GM19035 (cell line): ENCODE measurements at regions not wholly inside any gene's neighbourhood (a gene's known extent, or its start where the extent isn't known, plus 50 kb on each side); places are given as distances from the start of the nearest gene placed in this dataset.

Experiments
- ATAC-seq: cut with Tn5 transposase; IDR thresholded peaks from one replicate; pipeline ENCODE4 v1.9.1; 2021; ENCODE audit not compliant: unreplicated experiment

DNA sequence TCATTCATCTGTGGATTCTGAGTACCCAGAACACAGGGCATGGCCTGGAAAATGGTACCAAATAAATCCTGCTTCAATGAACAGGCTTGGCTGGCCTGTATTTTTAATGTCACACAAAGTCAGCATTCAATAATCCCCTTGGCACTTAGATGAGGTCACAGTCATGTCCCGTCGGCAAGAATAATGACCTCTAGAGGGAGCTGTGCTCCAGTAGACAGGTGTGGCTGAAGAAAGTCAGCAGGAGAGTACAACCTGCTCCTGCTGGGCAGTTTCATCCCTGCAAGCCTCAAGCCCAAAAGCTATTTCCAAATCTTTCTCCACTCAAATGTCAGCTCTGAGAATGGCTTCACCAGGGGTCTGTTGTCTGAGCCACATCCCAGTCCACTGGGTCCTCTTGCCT lies 404.0 kb upstream of the F9 start:
- peak; percentile 62 for ATAC-seq

DNA sequence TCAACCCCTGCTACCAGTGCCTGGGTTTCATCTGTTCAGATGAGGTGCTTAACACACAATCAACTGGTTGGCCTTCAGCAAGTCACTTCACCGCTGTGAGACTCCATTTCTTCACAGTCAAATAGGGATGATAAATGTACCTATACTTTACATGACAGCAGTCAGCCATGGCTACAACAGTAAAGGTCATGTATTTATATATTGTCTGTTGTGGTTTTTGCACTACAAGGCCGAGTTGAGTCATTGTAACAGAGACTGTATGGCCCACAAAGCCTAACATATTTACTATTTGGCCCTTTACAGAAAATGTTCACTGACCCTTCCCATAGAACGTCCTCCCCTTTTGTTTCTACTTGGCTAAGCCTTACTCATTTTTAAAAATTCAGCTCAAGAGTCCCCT lies 404.6 kb upstream of the F9 start:
- no peak for ATAC-seq

DNA sequence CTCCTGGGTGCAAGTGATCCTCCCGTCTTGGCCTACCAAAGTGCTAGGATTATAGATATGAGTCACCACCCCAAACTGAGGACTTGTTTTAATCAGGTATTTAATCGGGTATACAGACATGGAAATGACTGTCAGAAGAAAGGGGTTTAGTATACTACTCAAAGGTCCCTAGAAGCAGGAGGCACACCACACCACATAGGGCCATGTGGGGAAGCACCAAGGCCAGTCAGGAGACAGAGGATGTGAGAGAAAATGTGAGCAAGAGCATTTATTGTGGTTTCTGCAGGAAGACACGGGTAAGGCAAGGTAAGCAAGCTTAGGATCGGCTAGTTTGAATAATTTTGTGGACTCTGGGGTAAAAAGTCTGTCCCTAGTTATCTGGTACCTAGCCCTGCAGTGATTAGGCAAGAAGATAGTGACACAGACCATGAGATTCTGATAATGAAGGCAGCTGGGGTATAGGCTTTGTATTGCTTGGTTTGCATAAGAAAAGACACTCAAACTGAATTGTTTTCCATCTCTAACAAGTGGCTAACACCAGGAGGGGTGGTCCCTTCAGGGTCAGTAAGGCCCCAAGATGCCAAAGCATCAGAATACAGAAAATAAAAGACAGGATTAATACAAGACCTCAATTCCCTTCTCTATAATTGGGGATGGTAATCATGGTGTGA lies 408.8 kb upstream of the F9 start:
- ATAC-seq: no peak

DNA sequence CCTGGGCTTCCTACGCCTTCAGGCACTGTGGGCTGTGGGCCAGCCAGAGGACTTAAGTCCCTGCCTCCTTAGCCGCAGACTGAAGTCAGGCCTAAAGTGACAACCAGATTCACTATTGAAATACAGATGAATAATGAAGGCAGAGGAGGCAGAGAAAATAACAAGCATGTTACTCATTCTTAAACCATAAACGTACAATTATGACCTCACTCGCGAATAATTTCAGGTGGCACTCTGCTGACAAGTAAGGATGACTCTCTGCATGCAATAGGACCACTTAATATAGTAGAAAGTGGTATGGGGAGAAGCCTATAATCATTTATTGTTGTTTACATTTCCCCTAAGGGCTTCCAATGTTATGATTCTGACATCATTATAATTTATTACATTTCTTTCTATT lies 409.2 kb upstream of the FGF13 start:
- no peak for ATAC-seq

DNA sequence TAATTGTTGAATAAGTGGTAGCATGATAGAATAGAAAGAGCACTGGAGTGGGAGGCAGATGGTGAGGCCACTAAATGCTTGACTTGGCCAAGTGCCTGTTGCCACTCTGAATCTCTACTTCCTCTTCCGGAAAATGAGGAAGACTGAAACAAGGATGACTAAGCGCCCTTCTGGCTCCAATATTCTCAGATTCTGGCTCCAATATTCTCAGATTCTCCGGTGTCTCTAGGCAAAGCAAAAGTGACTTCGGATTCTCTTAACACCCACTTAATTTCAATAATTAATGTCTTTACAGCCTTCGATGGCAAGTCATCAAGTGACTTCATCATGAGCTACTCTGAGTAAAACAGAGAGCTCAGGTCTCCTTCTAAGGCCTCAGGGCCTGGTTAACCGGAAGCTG lies 402.2 kb upstream of the FGF13 start:
- no peak for ATAC-seq

DNA sequence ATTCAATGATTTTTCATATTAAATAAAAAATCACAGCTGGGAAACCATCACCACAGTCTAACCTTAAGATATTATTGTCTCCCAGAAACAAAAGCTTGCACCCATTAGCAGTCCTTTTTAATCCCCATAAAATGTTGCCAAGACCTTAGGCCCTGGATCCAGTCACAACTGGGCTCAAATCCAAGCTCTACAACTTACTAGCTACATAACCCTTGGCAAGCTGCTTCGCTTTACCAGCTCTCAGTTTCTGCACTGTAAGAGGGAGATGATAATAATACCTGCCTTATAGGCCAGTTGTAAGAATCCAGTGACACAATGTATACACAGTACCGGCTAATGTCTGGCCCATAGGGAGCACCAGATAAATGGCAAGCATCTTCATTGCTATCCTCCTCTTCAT lies 400.9 kb upstream of the FGF13 start:
- ATAC-seq: no peak

DNA sequence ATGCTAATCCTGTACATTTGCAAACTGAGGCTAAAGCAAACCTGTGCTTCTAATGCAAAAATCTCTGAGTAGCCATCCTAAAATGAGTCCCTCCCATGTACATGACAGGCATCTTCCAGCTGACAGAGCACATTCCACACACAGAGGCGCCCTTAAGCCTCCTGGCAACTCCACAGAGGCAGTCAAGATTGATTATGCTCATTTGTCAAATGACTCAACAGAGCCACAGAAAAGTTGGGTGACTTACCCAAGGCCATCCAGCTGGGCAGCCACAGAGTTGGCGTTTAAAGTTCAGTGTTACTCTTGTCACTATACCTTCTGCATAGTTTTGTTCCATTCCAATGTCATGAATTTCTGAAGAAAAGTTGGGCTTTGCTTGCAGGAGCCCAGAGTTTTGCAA lies 394.6 kb upstream of the FGF13 start:
- no peak for ATAC-seq

DNA sequence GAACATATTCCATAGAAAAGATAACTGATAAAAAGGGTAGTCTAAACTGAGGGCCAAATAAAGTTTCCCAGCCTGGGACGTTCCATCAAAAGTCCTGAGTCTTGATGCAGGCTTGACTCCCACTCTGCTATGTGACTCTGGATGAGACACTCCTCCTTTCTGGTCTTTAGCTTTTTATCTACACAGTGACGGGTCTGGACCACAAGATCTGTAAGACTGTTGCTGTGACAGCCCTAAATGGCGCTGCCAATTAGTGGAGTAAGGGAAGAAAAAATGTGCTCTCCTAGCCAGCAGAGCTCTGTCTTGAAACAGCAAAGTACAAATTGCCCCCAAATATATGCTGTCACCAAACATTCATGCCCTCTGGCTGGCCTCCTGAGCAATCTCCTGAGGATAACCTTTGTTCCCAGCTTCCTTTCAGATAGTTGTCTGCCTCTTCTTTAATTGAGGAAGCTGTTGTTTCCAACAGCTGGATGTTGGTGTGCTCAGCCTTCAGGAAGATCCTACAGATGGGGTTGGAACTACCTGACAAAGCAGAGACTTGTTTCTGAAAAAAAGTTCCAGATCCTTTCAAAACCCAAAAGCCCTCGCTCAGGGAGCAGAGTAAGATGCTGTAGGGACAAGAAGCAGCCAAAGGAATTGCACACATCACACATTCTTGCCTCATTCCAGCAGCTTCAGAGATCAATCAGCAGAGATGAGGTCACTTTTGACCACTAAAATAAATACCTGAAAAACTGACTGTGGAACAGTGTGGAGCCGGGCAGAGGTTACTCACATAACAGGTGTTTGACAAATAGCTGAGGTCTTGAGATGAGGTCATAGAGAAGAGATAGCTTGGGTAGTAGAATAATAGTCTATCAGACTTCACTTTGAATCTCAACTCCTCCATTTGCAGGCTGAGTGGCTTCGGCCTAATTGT lies 383.4 kb upstream of the FGF13 start:
- ATAC-seq: no peak

DNA sequence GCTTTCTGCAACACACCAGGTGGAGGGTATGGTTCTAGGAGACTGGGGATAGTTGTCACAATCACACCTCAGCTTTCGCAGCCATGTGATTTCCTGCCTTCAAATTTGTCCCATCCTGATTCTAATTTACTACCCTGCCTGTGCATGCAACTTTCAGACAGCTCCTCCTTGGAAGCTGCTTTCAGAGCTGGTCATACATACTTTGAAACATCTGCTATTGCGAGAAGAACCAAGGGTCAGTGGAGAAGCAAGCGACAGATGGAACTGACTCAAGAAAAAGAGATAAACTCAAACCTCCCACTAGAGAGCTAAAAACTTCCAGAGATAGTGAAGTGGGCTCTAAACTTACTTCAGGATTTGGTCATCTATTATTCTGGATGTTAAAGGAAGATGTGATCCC lies 381.7 kb upstream of the FGF13 start:
- no peak for ATAC-seq

DNA sequence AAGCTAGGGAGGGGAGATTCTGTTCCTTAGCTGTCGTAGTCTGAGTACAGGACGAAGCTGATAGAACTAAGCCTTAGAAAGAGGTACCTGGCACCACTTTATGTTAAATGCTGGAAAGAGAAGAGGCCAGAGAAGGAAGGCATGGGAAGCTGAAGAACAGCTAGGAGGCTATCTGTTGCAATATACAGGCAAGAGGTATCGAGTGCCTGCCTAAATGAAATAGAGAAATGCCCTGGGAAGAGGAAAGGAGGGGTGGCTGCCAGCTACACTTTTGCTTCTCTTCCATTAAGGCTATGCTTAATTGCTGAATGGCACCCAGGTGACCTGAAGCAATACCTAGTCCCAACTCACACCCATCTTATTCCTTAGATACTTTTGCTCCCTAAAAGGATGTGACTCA lies 380.4 kb upstream of the FGF13 start:
- ATAC-seq: no peak

DNA sequence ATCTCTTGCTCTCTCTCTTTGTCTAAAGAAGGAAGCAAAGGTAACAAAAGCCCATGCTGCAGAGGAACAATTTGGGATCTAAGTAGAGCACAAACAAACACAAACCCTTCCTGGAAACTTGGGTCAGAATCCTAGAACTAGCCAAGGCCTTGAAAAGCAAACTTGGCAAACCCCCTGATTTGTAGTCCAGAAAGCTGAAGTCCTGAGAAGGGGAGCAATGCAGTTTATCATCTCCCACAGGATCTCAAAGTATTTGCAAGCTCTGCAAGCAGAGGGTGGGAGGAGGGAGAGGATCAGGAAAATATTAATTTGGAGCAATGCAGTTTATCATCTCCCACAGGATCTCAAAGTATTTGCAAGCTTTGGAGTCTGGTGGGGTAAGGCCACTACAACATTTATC lies 379.5 kb upstream of the FGF13 start:
- ATAC-seq: no peak

DNA sequence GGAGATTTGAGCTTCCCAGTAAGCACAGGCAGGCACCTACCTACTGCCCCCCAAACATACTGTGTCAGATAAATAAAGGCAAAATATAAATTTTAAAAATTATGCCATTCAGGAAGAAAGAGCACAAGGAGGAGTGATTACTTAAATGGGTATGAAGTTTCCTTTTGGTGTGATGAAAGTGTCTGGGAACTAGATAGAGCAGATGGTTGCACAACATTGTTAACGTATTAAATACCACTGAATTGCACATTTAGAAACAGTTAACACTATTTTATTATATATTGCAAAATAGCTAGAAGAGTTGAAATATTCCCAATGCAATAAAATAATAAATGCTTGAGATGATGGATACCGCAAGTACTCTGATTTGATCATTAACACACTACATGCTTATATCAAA lies 374.7 kb upstream of the FGF13 start:
- ATAC-seq: no peak

DNA sequence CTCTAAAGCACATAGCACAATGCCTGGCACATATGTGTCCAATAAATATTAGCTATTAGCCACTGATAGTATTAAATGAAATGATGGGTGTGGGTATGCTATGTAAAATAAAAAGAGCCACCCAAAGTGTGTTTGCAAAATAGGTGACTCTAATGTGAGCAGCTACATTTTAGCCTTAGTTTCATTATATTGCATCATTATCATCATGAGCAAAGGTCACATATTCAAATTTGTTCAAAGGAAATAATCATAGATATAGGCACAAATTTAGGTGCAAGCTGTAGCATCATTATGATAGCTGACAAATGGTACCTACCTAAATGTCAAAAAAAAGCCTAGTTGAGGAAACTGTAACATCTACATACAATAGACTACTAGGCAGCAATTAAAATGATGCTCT lies 373.9 kb upstream of the FGF13 start:
- no peak for ATAC-seq

DNA sequence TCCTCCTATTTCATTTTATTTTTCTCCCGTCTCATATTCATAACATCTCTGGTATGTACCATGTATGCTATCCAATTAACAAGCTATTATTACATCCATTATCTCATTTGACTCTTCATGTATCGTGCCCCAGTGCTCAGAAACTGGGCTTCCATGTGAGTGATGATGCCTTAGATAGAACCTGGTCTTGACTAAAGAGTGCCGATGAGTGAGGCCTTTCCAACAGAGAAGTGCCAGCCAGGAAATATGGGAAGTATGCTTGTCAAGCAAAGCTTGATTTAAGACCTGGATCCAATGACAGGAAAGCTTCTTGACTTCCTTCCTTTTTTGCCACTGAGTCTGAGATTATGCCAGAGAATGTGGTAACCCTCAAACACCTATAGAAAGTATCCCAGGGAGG lies 371.7 kb upstream of the FGF13 start:
- ATAC-seq: no peak

DNA sequence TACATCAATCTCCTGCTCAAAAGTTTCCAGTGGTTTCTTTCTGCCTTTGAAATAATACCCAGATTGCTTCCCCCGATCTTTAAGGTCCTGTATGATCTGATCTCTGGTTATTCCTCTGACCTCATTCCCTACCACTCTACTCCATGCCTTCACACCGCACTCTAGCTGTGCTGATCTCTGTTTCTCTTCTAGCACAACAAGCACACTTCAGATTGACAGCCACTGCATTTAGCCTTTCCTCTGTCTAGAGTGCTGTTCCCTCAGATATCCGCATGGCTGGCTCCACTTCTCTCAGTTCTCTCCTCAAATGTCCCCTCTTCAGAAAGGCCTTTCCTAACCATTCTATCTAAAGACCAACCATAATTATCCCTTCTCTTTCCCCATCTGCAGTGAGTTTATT lies 370.4 kb upstream of the FGF13 start:
- ATAC-seq: no peak

DNA sequence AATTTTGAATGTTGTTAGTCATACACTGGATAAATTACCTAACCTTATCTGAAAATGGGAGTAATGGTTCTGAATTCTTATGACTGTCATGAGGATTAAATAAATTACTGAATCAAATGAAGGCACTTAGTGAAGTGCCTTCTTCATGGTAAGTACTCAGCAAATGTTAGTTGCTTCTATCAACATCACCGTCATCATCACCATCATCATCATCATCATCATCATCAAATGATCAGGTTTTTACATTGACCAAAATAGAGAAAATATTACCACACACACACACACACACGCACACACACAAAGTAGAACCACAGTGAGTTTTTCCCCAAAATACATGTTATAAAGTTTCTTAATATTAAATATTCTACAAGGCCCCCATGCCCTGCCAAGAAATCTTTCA lies 368.3 kb upstream of the FGF13 start:
- no peak for ATAC-seq

DNA sequence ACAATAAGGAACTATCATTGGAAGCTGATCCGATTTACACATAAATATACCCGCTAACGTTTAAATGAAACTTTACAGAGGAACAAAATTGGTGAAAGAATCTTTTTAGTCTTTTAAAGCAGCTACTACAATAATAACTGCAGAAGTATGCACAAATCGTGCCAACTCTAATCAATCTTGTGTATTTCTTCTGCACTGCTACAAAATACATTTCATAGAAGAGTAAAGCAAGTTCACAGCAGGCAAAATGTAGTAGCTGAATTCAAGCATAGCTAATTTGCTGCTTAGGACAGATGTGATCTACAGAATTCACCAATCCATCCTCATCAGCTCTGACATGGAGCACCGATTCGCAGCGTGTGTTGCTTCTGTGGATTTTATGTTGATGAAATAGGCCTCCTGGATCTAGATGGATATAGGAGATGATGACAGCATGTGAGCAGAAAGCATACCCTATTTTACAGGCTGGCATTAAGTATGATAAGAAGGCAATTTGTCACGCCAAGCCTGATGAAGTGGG lies 367.3 kb upstream of the FGF13 start:
- no peak for ATAC-seq

DNA sequence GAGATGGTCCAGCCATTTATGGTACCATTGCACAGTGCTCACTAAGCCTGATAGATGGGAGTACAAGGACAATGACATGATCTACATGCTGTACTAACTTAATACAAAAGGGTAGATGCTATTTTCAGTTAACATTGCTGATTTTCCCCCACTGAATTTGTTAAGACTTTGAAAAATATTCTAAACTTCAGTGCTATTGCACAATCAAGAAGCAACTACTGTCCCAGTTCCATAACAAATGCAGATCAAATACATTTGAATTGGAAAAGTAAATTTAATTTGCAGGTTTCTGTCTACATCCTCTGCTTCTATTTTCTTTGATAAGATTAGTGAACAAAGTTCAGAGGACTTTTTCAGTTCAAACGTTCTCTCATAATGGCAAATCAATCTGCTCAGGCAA lies 366.8 kb upstream of the FGF13 start:
- no peak for ATAC-seq

DNA sequence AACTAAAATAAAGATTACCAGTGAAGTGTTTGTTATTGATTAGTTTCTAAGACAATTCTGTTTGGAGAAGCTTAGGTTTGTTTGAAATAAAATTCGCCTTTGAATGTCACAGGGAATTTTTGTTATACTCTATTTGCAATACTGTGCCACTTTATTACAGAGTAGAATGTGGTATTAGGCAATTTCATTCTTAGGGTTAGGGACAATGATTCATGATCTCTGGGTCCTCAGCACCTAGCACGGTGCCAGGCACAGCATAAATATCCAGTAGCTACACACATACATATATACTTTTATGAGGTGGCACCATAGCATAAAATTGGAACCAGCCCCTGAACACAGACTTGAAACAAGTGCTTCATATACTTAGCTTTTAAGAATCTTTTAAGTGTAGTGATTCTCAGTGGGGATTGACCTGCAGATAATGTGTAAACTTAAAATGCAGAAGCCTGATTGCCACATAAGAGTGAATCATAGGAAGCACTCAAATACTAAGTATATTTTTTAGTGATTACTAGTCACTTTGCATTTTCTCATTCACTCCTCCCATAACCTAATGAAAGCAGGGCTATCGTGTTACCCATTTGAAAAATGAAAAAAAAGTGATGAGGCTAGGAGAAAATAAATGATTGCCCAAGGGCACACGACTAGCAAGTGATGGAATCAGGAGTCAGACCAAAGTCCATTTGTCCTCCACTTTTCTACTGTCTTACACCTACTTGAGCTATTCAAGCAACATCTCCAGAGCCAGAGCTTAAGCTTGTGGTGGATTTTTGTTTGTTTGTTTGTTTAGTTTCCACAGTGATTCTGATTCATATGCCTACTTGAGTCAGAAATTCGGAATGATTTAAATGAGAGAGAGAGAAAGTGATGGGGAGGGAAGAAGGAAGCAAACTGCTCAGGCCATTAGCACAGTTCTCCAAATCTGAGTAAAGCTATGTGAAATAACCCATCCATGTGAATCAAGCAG lies 366.0 kb upstream of the FGF13 start:
- no peak for ATAC-seq

DNA sequence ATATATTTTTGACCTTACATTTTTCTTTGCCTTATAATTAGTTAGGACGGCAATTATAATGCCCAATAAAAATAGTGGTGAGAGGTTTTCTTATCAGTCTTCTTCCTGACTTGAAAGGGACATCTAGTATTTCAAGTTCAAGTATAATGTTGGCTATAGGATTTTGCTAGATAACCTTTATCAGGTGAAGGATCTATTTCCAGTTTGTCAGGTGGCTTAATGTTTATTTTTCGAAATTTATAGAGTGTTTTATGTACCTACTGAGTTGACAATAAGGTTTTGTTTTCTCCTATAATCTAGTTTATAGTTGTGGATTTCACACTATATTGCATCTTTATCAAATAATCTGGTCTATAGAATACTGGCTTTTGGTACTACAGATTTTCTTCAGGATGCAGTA lies 351.8 kb upstream of the FGF13 start:
- no peak for ATAC-seq

DNA sequence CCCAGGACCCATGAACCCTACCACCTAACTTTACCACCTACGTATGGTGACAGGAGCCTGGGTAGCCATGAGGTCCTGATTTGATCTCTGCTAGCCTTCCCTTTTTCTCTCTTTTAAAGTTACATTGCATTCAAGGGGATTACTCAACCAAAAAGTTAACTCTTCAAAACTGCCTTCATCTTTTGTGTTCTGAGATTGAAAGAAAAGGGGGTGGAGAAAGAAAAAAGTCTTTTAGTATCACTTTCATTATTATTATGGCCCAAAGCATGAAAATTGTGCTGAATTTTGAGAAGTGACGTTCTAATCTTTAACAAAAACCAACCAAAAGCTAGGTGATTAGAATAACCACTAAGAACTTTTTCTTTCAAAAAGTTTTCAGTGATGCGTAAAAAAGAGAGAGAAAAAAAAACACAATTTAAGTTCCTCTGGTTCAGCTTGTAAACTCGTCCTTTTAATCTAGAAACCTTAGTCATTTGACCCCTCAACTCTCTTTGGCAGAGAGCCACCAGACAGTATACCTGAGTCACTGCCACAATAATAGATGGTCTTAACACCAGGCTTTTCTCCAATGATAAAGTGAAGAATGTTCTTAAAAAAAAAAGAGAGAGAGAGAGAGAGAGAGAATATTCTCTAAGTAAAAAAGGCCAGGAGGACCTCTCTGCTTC lies 347.4 kb upstream of the FGF13 start:
- ATAC-seq: peak; percentile 60
